Breast epithelium (tissue), 4 donors: ENCODE measurements at regions not wholly inside any gene's neighbourhood (a gene's known extent, or its start where the extent isn't known, plus 50 kb on each side); places are given as distances from the start of the nearest gene placed in this dataset.
"Not testable (repeated sequence)": the region's sequence is repeated elsewhere in the genome, so short reads cannot be mapped to it uniquely, and the experiment has no call there.

Experiments used
- DNase-seq, 2 donors: peaks; one replicate each; pipeline ENCODE4 v3.0.0-alpha.2; 2019; ENCODE audit warnings: low spot score in 2 of 2
- H3K27ac ChIP-seq, 2 donors: fragments of 200-600 bp; sonication (generic) in 1 of 2; one replicate each; pipeline ENCODE4 v1.5.1; 2016 to 2019; ENCODE audit warnings: mild to moderate bottlenecking in 1 of 2
- H3K27me3 ChIP-seq, 2 donors: fragments of 200-600 bp; sonication (generic) in 1 of 2; one replicate each; pipeline versions ENCODE4 v1.5.1 to v1.6.0; 2017 to 2019; ENCODE audit warnings: control low read depth in 1 of 2, mild to moderate bottlenecking in 1 of 2
- H3K36me3 ChIP-seq: fragments of 200-600 bp; one replicate; pipeline ENCODE4 v1.5.1; 2019
- H3K4me1 ChIP-seq, 2 donors: fragments of 200-600 bp; sonication (generic); one replicate each; pipeline ENCODE4 v1.5.1; 2016 to 2019; ENCODE audit warnings: control low read depth in 1 of 2
- H3K4me3 ChIP-seq, 3 donors: fragments of 200-600 bp; sonication (generic); 1 replicate in 2 of 3; 2 replicates in 1 of 3; pipeline ENCODE4 v1.5.1; 2016 to 2019; ENCODE audit warnings: mild to moderate bottlenecking in 3 of 3, moderate library complexity in 2 of 3
- H3K9me3 ChIP-seq, 2 donors: fragments of 200-600 bp; sonication (generic) in 1 of 2; one replicate each; pipeline ENCODE4 v1.5.1; 2016 to 2019; ENCODE audit warnings: control low read depth in 1 of 2
- CTCF ChIP-seq, 3 donors: fragments of 450-650 bp; IDR thresholded peaks; one replicate each; pipeline ENCODE4 v1.5.1; 2016 to 2017; ENCODE audit warnings: antibody characterized with exemption in 3 of 3, mild to moderate bottlenecking in 3 of 3, moderate library complexity in 3 of 3
- POLR2A ChIP-seq: fragments of 450-650 bp; IDR thresholded peaks from one replicate; pipeline ENCODE4 v1.6.1; 2016; ENCODE audit warnings: antibody characterized with exemption, mild to moderate bottlenecking, moderate library complexity
- POLR2AphosphoS5 ChIP-seq, 3 donors: sonication (generic); formaldehyde crosslinking; IDR thresholded peaks; one replicate each; pipeline ENCODE4 v1.6.1; 2017; ENCODE audit warnings: antibody characterized with exemption in 3 of 3
- intact Hi-C: fragments of 100-400 bp; cut with DNase I; formaldehyde crosslinking; loops from one replicate; pipeline ENCODE4 v1.15.1; 2023; ENCODE audit warnings: low total_unique reads

- no peaks in the 10 kb centered on the region for H3K36me3 ChIP-seq
- no peak for DNase-seq
- H3K27ac ChIP-seq, result no peak overlapping the region
- no peaks in the 10 kb centered on the region for H3K27me3 ChIP-seq
- intact Hi-C loops, result no loop called here
- H3K9me3 ChIP-seq, result no peaks in the 10 kb centered on the region
- no peaks in the 10 kb centered on the region for H3K4me1 ChIP-seq
- TF ChIP-seq POLR2A (no peak), CTCF (IDR thresholded peaks at IDR 0.05) (no peak), POLR2AphosphoS5 (IDR thresholded peaks at IDR 0.05) (no peak)
- no peak overlapping the region for H3K4me3 ChIP-seq
Measured at GRCh38 chr1:195851016-195851601, 757.1 kb downstream of the KCNT2 start.

- TF ChIP-seq POLR2AphosphoS5 (IDR thresholded peaks at IDR 0.05) (no peak), CTCF (IDR thresholded peaks at IDR 0.05) (no peak), POLR2A (no peak)
- no peaks in the 10 kb centered on the region for H3K27me3 ChIP-seq
- H3K36me3 ChIP-seq, result no peaks in the 10 kb centered on the region
- no peak overlapping the region for H3K4me3 ChIP-seq
- intact Hi-C loops, result no loop called here
- no peaks in the 10 kb centered on the region for H3K9me3 ChIP-seq
- no peak overlapping the region for H3K27ac ChIP-seq
- no peak for DNase-seq
- no peaks in the 10 kb centered on the region for H3K4me1 ChIP-seq
Measured at GRCh38 chr1:195849180-195849579, 759.1 kb downstream of the KCNT2 start.

DNA sequence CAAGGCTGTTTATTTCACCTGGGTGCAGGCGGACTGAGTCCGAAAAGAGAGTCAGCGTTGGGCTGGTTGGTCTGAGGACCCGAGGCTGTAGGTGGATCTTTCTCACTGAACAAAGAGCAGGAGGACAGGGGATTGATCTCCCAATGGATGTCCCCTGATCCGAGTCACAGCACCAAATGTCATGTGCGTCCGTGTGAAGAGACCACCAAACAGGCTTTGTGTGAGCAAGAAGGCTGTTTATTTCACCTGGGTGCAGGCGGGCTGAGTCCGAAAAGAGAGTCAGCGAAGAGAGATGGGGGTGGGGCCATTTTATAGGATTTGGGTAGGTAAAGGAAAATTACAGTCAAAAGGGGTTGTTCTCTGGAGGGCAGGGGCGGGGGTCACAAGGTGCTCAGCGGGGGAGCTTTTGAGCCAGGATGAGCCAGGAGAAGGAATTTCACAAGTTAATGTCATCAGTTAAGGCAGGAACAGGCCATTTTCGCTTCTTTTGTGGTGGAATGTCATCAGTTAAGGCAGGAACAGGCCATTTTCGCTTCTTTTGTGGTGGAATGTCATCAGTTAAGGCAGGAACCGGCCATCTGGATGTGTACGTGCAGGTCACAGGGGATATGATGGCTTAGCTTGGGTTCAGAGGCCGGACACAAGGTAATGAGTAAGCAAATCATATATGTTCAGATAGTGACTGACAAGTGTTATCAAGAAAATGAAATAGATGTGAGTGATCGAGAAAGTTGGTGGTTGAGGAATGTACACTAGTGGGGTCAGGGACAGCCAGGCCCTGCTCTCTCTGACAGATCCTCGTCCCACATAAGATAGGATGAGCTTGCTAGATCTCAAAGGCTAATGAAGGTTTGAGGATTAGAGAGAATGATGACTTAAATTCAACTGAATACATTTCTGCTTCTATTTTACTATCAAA lies 760.0 kb downstream of the KCNT2 start:
- H3K4me1 ChIP-seq, intact Hi-C loops, H3K36me3 ChIP-seq, H3K27me3 ChIP-seq, H3K4me3 ChIP-seq, H3K27ac ChIP-seq, DNase-seq, H3K9me3 ChIP-seq: not testable (repeated sequence)

DNA sequence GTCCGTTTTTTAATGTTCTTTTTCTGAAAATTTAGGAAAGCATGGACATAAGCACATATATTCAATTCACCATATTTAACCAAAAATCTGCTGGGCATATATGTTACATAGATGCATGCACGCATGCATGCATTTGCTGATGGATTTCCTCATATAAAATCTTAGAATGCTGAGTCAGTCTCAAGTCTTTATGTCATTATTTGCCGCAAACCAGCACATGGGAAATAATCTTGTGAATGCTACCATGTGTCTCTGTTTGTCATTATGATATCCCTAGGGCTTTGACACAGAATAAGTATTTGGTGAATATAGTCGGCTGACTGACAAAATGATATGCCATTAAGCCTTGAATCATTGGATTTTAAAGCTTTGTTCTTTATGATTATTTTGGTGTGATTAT lies 776.5 kb downstream of the KCNT2 start:
- Histone ChIP-seq H3K4me1 (no peaks in the 10 kb centered on the region), H3K4me3 (no peak overlapping the region), H3K9me3 (no peaks in the 10 kb centered on the region), H3K27me3 (no peaks in the 10 kb centered on the region), H3K36me3 (no peaks in the 10 kb centered on the region), H3K27ac (no peak overlapping the region)
- intact Hi-C loops, result no loop called here
- no peak for TF ChIP-seq POLR2A
- TF ChIP-seq POLR2AphosphoS5 (IDR thresholded peaks at IDR 0.05), result no peak
- TF ChIP-seq CTCF (IDR thresholded peaks at IDR 0.05), result no peak
- DNase-seq, result no peak

DNA sequence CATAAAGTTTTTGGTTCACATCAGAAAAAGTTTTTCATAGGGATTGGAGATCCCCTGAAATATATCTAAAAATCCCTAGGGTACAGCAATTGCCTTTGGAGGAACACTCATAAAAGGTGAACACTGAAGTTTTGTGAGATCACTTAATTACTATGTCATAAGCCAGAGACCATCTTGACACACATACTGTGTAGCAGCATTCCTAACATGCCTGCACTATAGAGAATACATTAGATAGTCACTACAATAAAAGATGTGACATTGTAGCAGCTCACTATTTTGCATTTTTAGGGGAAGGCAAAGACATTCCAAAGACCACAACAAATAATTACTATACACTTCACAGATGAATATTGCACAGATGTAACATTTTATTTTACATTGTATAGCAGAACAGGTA lies 779.9 kb downstream of the KCNT2 start:
- intact Hi-C loops, result no loop called here
- Histone ChIP-seq H3K9me3 (no peaks in the 10 kb centered on the region), H3K4me3 (no peak overlapping the region), H3K4me1 (no peaks in the 10 kb centered on the region), H3K27ac (no peak overlapping the region), H3K27me3 (no peaks in the 10 kb centered on the region), H3K36me3 (no peaks in the 10 kb centered on the region)
- TF ChIP-seq POLR2A, result no peak
- no peak for TF ChIP-seq POLR2AphosphoS5 (IDR thresholded peaks at IDR 0.05)
- TF ChIP-seq CTCF (IDR thresholded peaks at IDR 0.05), result no peak
- no peak for DNase-seq
